ENCODE measurements at regions not wholly inside any gene's neighbourhood (a gene's known extent, or its start where the extent isn't known, plus 50 kb on each side); places are given as distances from the start of the nearest gene placed in this dataset.

- H3K4me1 ChIP-seq: no peaks in the 10 kb centered on the region
- no peaks in the 10 kb centered on the region for H3K27me3 ChIP-seq
- DNase-seq (no peak), ATAC-seq (no peak)
- no peak overlapping the region for H3K27ac ChIP-seq
- no peaks in the 10 kb centered on the region for H3K9me3 ChIP-seq
- TF ChIP-seq CTCF (IDR thresholded peaks at IDR 0.05): no peak
- intact Hi-C loops (cut with DNase I): no loop called here
- H3K36me3 ChIP-seq: no peaks in the 10 kb centered on the region
- no peak overlapping the region for H3K4me3 ChIP-seq
Measured at GRCh38 chr5:8865686-8866374, 680.0 kb downstream of the SEMA5A start.

- Histone ChIP-seq H3K27me3 (no peaks in the 10 kb centered on the region), H3K4me1 (no peaks in the 10 kb centered on the region), H3K27ac (no peak overlapping the region), H3K4me3 (no peak overlapping the region), H3K9me3 (no peaks in the 10 kb centered on the region), H3K36me3 (no peaks in the 10 kb centered on the region)
- no peak for TF ChIP-seq CTCF (IDR thresholded peaks at IDR 0.05)
- no peak for DNase-seq
- intact Hi-C loops (cut with DNase I): no loop called here
- no peak for ATAC-seq
Measured at GRCh38 chr5:8868283-8868682, 677.6 kb downstream of the SEMA5A start.

- intact Hi-C loops (cut with DNase I): no loop called here
Measured at GRCh38 chr5:8869932-8870331, 675.9 kb downstream of the SEMA5A start.

GRCh38 chr5:8870349-8870958 is 675.4 kb downstream of the SEMA5A start:
- no peak overlapping the region for H3K4me3 ChIP-seq
- no peak overlapping the region for H3K27ac ChIP-seq
- H3K9me3 ChIP-seq: no peaks in the 10 kb centered on the region
- no peak for ATAC-seq
- H3K27me3 ChIP-seq: no peaks in the 10 kb centered on the region
- no peaks in the 10 kb centered on the region for H3K36me3 ChIP-seq
- DNase-seq: peak in 1 of 4 donors; percentile 57
- H3K4me1 ChIP-seq: no peaks in the 10 kb centered on the region
- intact Hi-C loops (cut with DNase I): no loop called here
- no peak for TF ChIP-seq CTCF (IDR thresholded peaks at IDR 0.05)

More at GRCh38 chr5:8869932-8870331, 675.9 kb downstream of the SEMA5A start:
- H3K27ac ChIP-seq: no peak overlapping the region
- no peaks in the 10 kb centered on the region for H3K9me3 ChIP-seq
- no peak overlapping the region for H3K4me3 ChIP-seq
- no peaks in the 10 kb centered on the region for H3K36me3 ChIP-seq
- no peak for TF ChIP-seq CTCF (IDR thresholded peaks at IDR 0.05)
- H3K4me1 ChIP-seq: no peaks in the 10 kb centered on the region
- no peaks in the 10 kb centered on the region for H3K27me3 ChIP-seq
- no peak for ATAC-seq
- no peak for DNase-seq

GRCh38 chr5:8870959-8871355 is 674.9 kb downstream of the SEMA5A start:
- intact Hi-C loops (cut with DNase I): no loop called here
- no peaks in the 10 kb centered on the region for H3K27me3 ChIP-seq

More at GRCh38 chr5:8870959-8871355, 674.9 kb downstream of the SEMA5A start:
- Histone ChIP-seq H3K36me3 (no peaks in the 10 kb centered on the region), H3K4me1 (no peaks in the 10 kb centered on the region), H3K4me3 (no peak overlapping the region), H3K9me3 (no peaks in the 10 kb centered on the region), H3K27ac (no peak overlapping the region)
- DNase-seq (peak in 2 of 4 donors; percentile 4 to 40), ATAC-seq (no peak)
- no peak for TF ChIP-seq CTCF (IDR thresholded peaks at IDR 0.05)

Data from left lung (tissue), 4 donors.